ENCODE measurements at regions not wholly inside any gene's neighbourhood (a gene's known extent, or its start where the extent isn't known, plus 50 kb on each side); places are given as distances from the start of the nearest gene placed in this dataset.

- Histone ChIP-seq H3K4me2 (ENCODE audit: insufficient read depth, low read length) (no peak overlapping the region), H3K4me3 (ENCODE audit: low read depth in 1 of 2, low read length in 2 of 2) (no peak overlapping the region), H3K4me1 (ENCODE audit: insufficient read depth, low read length) (no peaks in the 10 kb centered on the region), H3K36me3 (ENCODE audit: insufficient read depth, low read length) (no peaks in the 10 kb centered on the region), H3K27ac (ENCODE audit: low read length) (no peak overlapping the region), H3K9ac (ENCODE audit: low read depth, low read length) (no peak overlapping the region), H3K27me3 (ENCODE audit: insufficient read depth, low read length, poor library complexity) (no peaks in the 10 kb centered on the region), H2AFZ (ENCODE audit: low read depth, low read length) (no peak overlapping the region), H3K9me3 (ENCODE audit: insufficient read depth, low read length, severe bottlenecking) (no peaks in the 10 kb centered on the region), H4K20me1 (ENCODE audit: insufficient read depth, low read length) (no peaks in the 10 kb centered on the region), H3K79me2 (ENCODE audit: insufficient read depth, low read length) (no peaks in the 10 kb centered on the region)
- DNase-seq (no peak), ATAC-seq (ENCODE audit: insufficient read depth, low read depth) (no peak)
- TF ChIP-seq CTCF (IDR thresholded peaks at IDR 0.05; ENCODE audit: borderline replicate concordance, extremely low read depth, low read length, poor library complexity, severe bottlenecking): no peak
- TF ChIP-seq EZH2 (IDR thresholded peaks at IDR 0.05; ENCODE audit: borderline replicate concordance, low read depth, low read length, severe bottlenecking): no peak
Measured at GRCh38 chr12:83920821-83921547, 991.6 kb downstream of the SLC6A15 start.

- ATAC-seq (ENCODE audit: insufficient read depth, low read depth): no peak
- H3K4me3 ChIP-seq (ENCODE audit: low read depth in 1 of 2, low read length in 2 of 2): no peak overlapping the region
- no peaks in the 10 kb centered on the region for H3K9me3 ChIP-seq (ENCODE audit: insufficient read depth, low read length, severe bottlenecking)
- no peaks in the 10 kb centered on the region for H3K27me3 ChIP-seq (ENCODE audit: insufficient read depth, low read length, poor library complexity)
- H3K27ac ChIP-seq (ENCODE audit: low read length): no peak overlapping the region
- H3K4me1 ChIP-seq (ENCODE audit: insufficient read depth, low read length): no peaks in the 10 kb centered on the region
- H3K9ac ChIP-seq (ENCODE audit: low read depth, low read length): no peak overlapping the region
- no peaks in the 10 kb centered on the region for H3K79me2 ChIP-seq (ENCODE audit: insufficient read depth, low read length)
- no peak for TF ChIP-seq EZH2 (IDR thresholded peaks at IDR 0.05; ENCODE audit: borderline replicate concordance, low read depth, low read length, severe bottlenecking)
- no peak for TF ChIP-seq CTCF (IDR thresholded peaks at IDR 0.05; ENCODE audit: borderline replicate concordance, extremely low read depth, low read length, poor library complexity, severe bottlenecking)
- no peaks in the 10 kb centered on the region for H3K36me3 ChIP-seq (ENCODE audit: insufficient read depth, low read length)
- no peaks in the 10 kb centered on the region for H4K20me1 ChIP-seq (ENCODE audit: insufficient read depth, low read length)
- H3K4me2 ChIP-seq (ENCODE audit: insufficient read depth, low read length): no peak overlapping the region
- no peak for DNase-seq
- H2AFZ ChIP-seq (ENCODE audit: low read depth, low read length): no peak overlapping the region
Measured at GRCh38 chr12:83919081-83919480, 993.5 kb downstream of the SLC6A15 start.

- Histone ChIP-seq H3K4me3 (ENCODE audit: low read depth in 1 of 2, low read length in 2 of 2) (no peak overlapping the region), H3K4me2 (ENCODE audit: insufficient read depth, low read length) (no peak overlapping the region), H3K27me3 (ENCODE audit: insufficient read depth, low read length, poor library complexity) (no peaks in the 10 kb centered on the region), H3K9ac (ENCODE audit: low read depth, low read length) (no peak overlapping the region), H3K79me2 (ENCODE audit: insufficient read depth, low read length) (no peaks in the 10 kb centered on the region), H3K36me3 (ENCODE audit: insufficient read depth, low read length) (no peaks in the 10 kb centered on the region), H2AFZ (ENCODE audit: low read depth, low read length) (no peak overlapping the region), H3K4me1 (ENCODE audit: insufficient read depth, low read length) (no peaks in the 10 kb centered on the region), H4K20me1 (ENCODE audit: insufficient read depth, low read length) (no peaks in the 10 kb centered on the region), H3K9me3 (ENCODE audit: insufficient read depth, low read length, severe bottlenecking) (no peaks in the 10 kb centered on the region), H3K27ac (ENCODE audit: low read length) (no peak overlapping the region)
- DNase-seq (no peak), ATAC-seq (ENCODE audit: insufficient read depth, low read depth) (no peak)
- TF ChIP-seq CTCF (IDR thresholded peaks at IDR 0.05; ENCODE audit: borderline replicate concordance, extremely low read depth, low read length, poor library complexity, severe bottlenecking): no peak
- TF ChIP-seq EZH2 (IDR thresholded peaks at IDR 0.05; ENCODE audit: borderline replicate concordance, low read depth, low read length, severe bottlenecking): no peak
Measured at GRCh38 chr12:83904175-83904574, 1008.4 kb downstream of the SLC6A15 start.

Data from DND-41 (cell line).